ENCODE measurements at regions not wholly inside any gene's neighbourhood (a gene's known extent, or its start where the extent isn't known, plus 50 kb on each side); places are given as distances from the start of the nearest gene placed in this dataset.

GRCh38 chr10:106450966-106451365 lies 713.5 kb downstream of the SORCS1 start:
- no peak for DNase-seq (ENCODE audit: extremely low spot score)
- POLR2A ChIA-PET: no interaction called here
- CTCF ChIA-PET: no interaction called here
- TF ChIP-seq ARNT (IDR thresholded peaks at IDR 0.05) (no peak), BHLHE40 (IDR thresholded peaks at IDR 0.05; ENCODE audit: borderline replicate concordance) (no peak), LEF1 (IDR thresholded peaks at IDR 0.05; ENCODE audit: borderline replicate concordance) (no peak), HDGF (IDR thresholded peaks at IDR 0.05; ENCODE audit: borderline replicate concordance) (no peak), SP1 (IDR thresholded peaks at IDR 0.05) (no peak), TARDBP (IDR thresholded peaks at IDR 0.05) (no peak), PKNOX1 (IDR thresholded peaks at IDR 0.05) (no peak), L3MBTL2 (conservative IDR thresholded peaks at IDR 0.05) (no peak), ELF4 (IDR thresholded peaks at IDR 0.05) (no peak), ZNF384 (IDR thresholded peaks at IDR 0.05) (no peak), CTBP1 (IDR thresholded peaks at IDR 0.05; ENCODE audit: borderline replicate concordance) (no peak), NFRKB (IDR thresholded peaks at IDR 0.05) (no peak), FOXK2 (IDR thresholded peaks at IDR 0.05) (no peak), FOXA1 (IDR thresholded peaks at IDR 0.05) (no peak), FOXM1 (IDR thresholded peaks at IDR 0.05; ENCODE audit: borderline replicate concordance) (no peak), SUZ12 (IDR thresholded peaks at IDR 0.05) (no peak)

GRCh38 chr10:106446920-106447319 lies 717.6 kb downstream of the SORCS1 start:
- POLR2A ChIA-PET: no interaction called here
- CTCF ChIA-PET: no interaction called here
- DNase-seq (ENCODE audit: extremely low spot score): no peak
- no peak for TF ChIP-seq LEF1 (IDR thresholded peaks at IDR 0.05; ENCODE audit: borderline replicate concordance)
- TF ChIP-seq SUZ12 (IDR thresholded peaks at IDR 0.05): no peak
- no peak for TF ChIP-seq HDGF (IDR thresholded peaks at IDR 0.05; ENCODE audit: borderline replicate concordance)
- TF ChIP-seq BHLHE40 (IDR thresholded peaks at IDR 0.05; ENCODE audit: borderline replicate concordance): no peak
- no peak for TF ChIP-seq FOXA1 (IDR thresholded peaks at IDR 0.05)
- TF ChIP-seq TARDBP (IDR thresholded peaks at IDR 0.05): no peak

- CTCF ChIA-PET: no interaction called here
- no peak for DNase-seq (ENCODE audit: extremely low spot score)
- TF ChIP-seq L3MBTL2 (conservative IDR thresholded peaks at IDR 0.05): no peak
- no peak for TF ChIP-seq SUZ12 (IDR thresholded peaks at IDR 0.05)
- TF ChIP-seq ZNF384 (IDR thresholded peaks at IDR 0.05): no peak
- TF ChIP-seq ARNT (IDR thresholded peaks at IDR 0.05): no peak
- TF ChIP-seq NFRKB (IDR thresholded peaks at IDR 0.05): no peak
- POLR2A ChIA-PET: no interaction called here
These were observed 722.3 kb downstream of the SORCS1 start for GRCh38 chr10:106442223-106442622.

GRCh38 chr10:106440767-106441166 lies 723.7 kb downstream of the SORCS1 start:
- no peak for DNase-seq (ENCODE audit: extremely low spot score)
- TF ChIP-seq NFRKB (IDR thresholded peaks at IDR 0.05): no peak
- TF ChIP-seq FOXA1 (IDR thresholded peaks at IDR 0.05): no peak
- no peak for TF ChIP-seq SUZ12 (IDR thresholded peaks at IDR 0.05)
- TF ChIP-seq ARNT (IDR thresholded peaks at IDR 0.05): no peak
- no peak for TF ChIP-seq L3MBTL2 (conservative IDR thresholded peaks at IDR 0.05)
- TF ChIP-seq ZNF384 (IDR thresholded peaks at IDR 0.05): no peak
- TF ChIP-seq FOXM1 (IDR thresholded peaks at IDR 0.05; ENCODE audit: borderline replicate concordance): no peak
- no peak for TF ChIP-seq LEF1 (IDR thresholded peaks at IDR 0.05; ENCODE audit: borderline replicate concordance)
- no peak for TF ChIP-seq TARDBP (IDR thresholded peaks at IDR 0.05)
- no peak for TF ChIP-seq SP1 (IDR thresholded peaks at IDR 0.05)
- ChIA-PET CTCF (interaction anchor here (0.9 kb wide), 1 partner anchor 33 kb away, joined by 3 read pairs; no protein-coding TSS in a partner anchor), POLR2A (no interaction called here)

- CTCF ChIA-PET: no interaction called here
- no peak for DNase-seq (ENCODE audit: extremely low spot score)
- TF ChIP-seq ZNF384 (IDR thresholded peaks at IDR 0.05) (no peak), SUZ12 (IDR thresholded peaks at IDR 0.05) (no peak)
- POLR2A ChIA-PET: no interaction called here
These were observed 724.2 kb downstream of the SORCS1 start for GRCh38 chr10:106440355-106440754.

GRCh38 chr10:106439366-106439765 lies 725.1 kb downstream of the SORCS1 start:
- TF ChIP-seq PKNOX1 (IDR thresholded peaks at IDR 0.05) (no peak), FOXM1 (IDR thresholded peaks at IDR 0.05; ENCODE audit: borderline replicate concordance) (no peak), SUZ12 (IDR thresholded peaks at IDR 0.05) (no peak), L3MBTL2 (conservative IDR thresholded peaks at IDR 0.05) (no peak), ARNT (IDR thresholded peaks at IDR 0.05) (no peak), HDGF (IDR thresholded peaks at IDR 0.05; ENCODE audit: borderline replicate concordance) (no peak), FOXK2 (IDR thresholded peaks at IDR 0.05) (no peak), ELF4 (IDR thresholded peaks at IDR 0.05) (no peak), LEF1 (IDR thresholded peaks at IDR 0.05; ENCODE audit: borderline replicate concordance) (no peak), CTBP1 (IDR thresholded peaks at IDR 0.05; ENCODE audit: borderline replicate concordance) (no peak), TARDBP (IDR thresholded peaks at IDR 0.05) (no peak), NFRKB (IDR thresholded peaks at IDR 0.05) (no peak), BHLHE40 (IDR thresholded peaks at IDR 0.05; ENCODE audit: borderline replicate concordance) (no peak), SP1 (IDR thresholded peaks at IDR 0.05) (no peak), FOXA1 (IDR thresholded peaks at IDR 0.05) (no peak), ZNF384 (IDR thresholded peaks at IDR 0.05) (no peak)
- CTCF ChIA-PET: no interaction called here
- DNase-seq (ENCODE audit: extremely low spot score): no peak
- POLR2A ChIA-PET: no interaction called here

- POLR2A ChIA-PET: no interaction called here
- CTCF ChIA-PET: no interaction called here
- DNase-seq (ENCODE audit: extremely low spot score): no peak
- no peak for TF ChIP-seq L3MBTL2 (conservative IDR thresholded peaks at IDR 0.05)
- no peak for TF ChIP-seq FOXM1 (IDR thresholded peaks at IDR 0.05; ENCODE audit: borderline replicate concordance)
- no peak for TF ChIP-seq PKNOX1 (IDR thresholded peaks at IDR 0.05)
- no peak for TF ChIP-seq SUZ12 (IDR thresholded peaks at IDR 0.05)
- TF ChIP-seq NFRKB (IDR thresholded peaks at IDR 0.05): no peak
- no peak for TF ChIP-seq CTBP1 (IDR thresholded peaks at IDR 0.05; ENCODE audit: borderline replicate concordance)
- no peak for TF ChIP-seq FOXA1 (IDR thresholded peaks at IDR 0.05)
- TF ChIP-seq HDGF (IDR thresholded peaks at IDR 0.05; ENCODE audit: borderline replicate concordance): no peak
- no peak for TF ChIP-seq ARNT (IDR thresholded peaks at IDR 0.05)
- no peak for TF ChIP-seq LEF1 (IDR thresholded peaks at IDR 0.05; ENCODE audit: borderline replicate concordance)
- TF ChIP-seq ELF4 (IDR thresholded peaks at IDR 0.05): no peak
- TF ChIP-seq SP1 (IDR thresholded peaks at IDR 0.05): no peak
- TF ChIP-seq ZNF384 (IDR thresholded peaks at IDR 0.05): no peak
- TF ChIP-seq BHLHE40 (IDR thresholded peaks at IDR 0.05; ENCODE audit: borderline replicate concordance): no peak
- no peak for TF ChIP-seq TARDBP (IDR thresholded peaks at IDR 0.05)
- TF ChIP-seq FOXK2 (IDR thresholded peaks at IDR 0.05): no peak
These were observed 726.1 kb downstream of the SORCS1 start for GRCh38 chr10:106438386-106438785.

Data from HEK293T (cell line).